K562 (cell line): ENCODE measurements at regions not wholly inside any gene's neighbourhood (a gene's known extent, or its start where the extent isn't known, plus 50 kb on each side); places are given as distances from the start of the nearest gene placed in this dataset.

Source experiments
- ATAC-seq: fragments of 200-7000 bp; cut with Tn5 transposase; 3 replicates; pipeline ENCODE4 v1.9.1; 2020; ENCODE audit warnings: moderate library complexity
- BruUV-seq: library from RNA; stranded (reverse); fragments of 400-500 nt; replicated peaks from 2 replicates; lab custom pipeline; 2021; lab: Mats Ljungman, UMichigan
- CTCF ChIA-PET: fragments of 300-600 bp; formaldehyde crosslinking; extraction: SDS; loops from one replicate; lab custom pipeline; 2021; ENCODE audit warnings: low intra/inter-chr PET ratio; lab: Yijun Ruan, JAX
- POLR2A ChIA-PET: fragments of 300-600, 350-650 bp; sonication (Branson Sonifier 250); formaldehyde crosslinking; extraction: SDS; loops from one replicate; lab custom pipeline; 2021; ENCODE audit warnings: antibody characterized with exemption, inconsistent platforms; lab: Yijun Ruan, JAX
- DNase-seq, 4 experiments: peaks; one replicate each; pipeline versions ENCODE4 v3.0.0 to v3.0.0-alpha.2; 2011 to 2018; ENCODE audit warnings: low spot score in 3 of 4, mixed read lengths in 3 of 4; ENCODE audit errors: extremely low read depth in 1 of 4
- FAIRE-seq: peaks from 2 replicates; lab custom pipeline; 2011; peaks lifted over from hg19 to GRCh38; lab: Jason Lieb, UNC
- H2AFZ ChIP-seq: 2 replicates; pipeline ENCODE4 v1.6.0; 2011; ENCODE audit warnings: low read depth, low read length, control low read depth, inconsistent platforms
- H3K27ac ChIP-seq: fragments of 200-600 bp; 3 replicates; pipeline ENCODE4 v1.8.0; 2011; ENCODE audit warnings: low read depth, mild to moderate bottlenecking, control low read depth, inconsistent platforms, low read length, moderate library complexity, mixed read lengths; ENCODE audit errors: extremely low read depth
- H3K27me3 ChIP-seq, 2 experiments: fragments of 300-600 bp in 1 of 2; 2 replicates in 1 of 2; 3 replicates in 1 of 2; pipeline versions ENCODE4 v1.6.0 to v1.8.0; 2011; ENCODE audit warnings: inconsistent platforms in 2 of 2, low read length in 2 of 2, mild to moderate bottlenecking in 1 of 2, mixed read lengths in 1 of 2, moderate library complexity in 1 of 2; ENCODE audit not compliant: control insufficient read depth in 2 of 2, insufficient read depth in 2 of 2
- H3K36me3 ChIP-seq: fragments of 300-600 bp; 3 replicates; pipeline ENCODE4 v1.8.0; 2011; ENCODE audit warnings: mild to moderate bottlenecking, low read length, inconsistent platforms; ENCODE audit not compliant: control insufficient read depth, insufficient read depth
- H3K4me1 ChIP-seq, 2 experiments: fragments of 200-600 bp in 1 of 2; replicated peaks in 1 of 2; 2 replicates in 1 of 2; 3 replicates in 1 of 2; pipeline versions ENCODE4 v1.5.1 to v1.8.0; 2011; ENCODE audit warnings: inconsistent platforms in 2 of 2, low read length in 2 of 2, mild to moderate bottlenecking in 1 of 2, mixed read lengths in 1 of 2, moderate library complexity in 1 of 2; ENCODE audit not compliant: control insufficient read depth in 2 of 2, insufficient read depth in 2 of 2
- H3K4me2 ChIP-seq: 2 replicates; pipeline ENCODE4 v1.6.1; 2011; ENCODE audit warnings: low read length, control low read depth, inconsistent platforms, mixed read lengths; ENCODE audit not compliant: insufficient read depth
- H3K4me3 ChIP-seq: fragments of 200-600 bp; sonication (generic), shearing (Covaris generic); 2 replicates; pipeline ENCODE4 v1.5.1; 2016; ENCODE audit warnings: control low read depth, inconsistent platforms
- H3K79me2 ChIP-seq: fragments of 200-600 bp; 3 replicates; pipeline ENCODE4 v1.8.0; 2011; ENCODE audit warnings: low read length, inconsistent platforms; ENCODE audit not compliant: control insufficient read depth, insufficient read depth
- H3K9ac ChIP-seq, 2 experiments: 2 replicates each; pipeline versions ENCODE4 v1.6.0 to v1.6.1; 2011; ENCODE audit warnings: low read depth in 2 of 2, low read length in 2 of 2, control low read depth in 1 of 2, inconsistent platforms in 1 of 2, mild to moderate bottlenecking in 1 of 2, mixed read lengths in 1 of 2; ENCODE audit not compliant: insufficient read depth in 1 of 2
- H3K9me1 ChIP-seq: one replicate; pipeline ENCODE4 v1.6.0; 2011; ENCODE audit warnings: inconsistent platforms, mild to moderate bottlenecking, low read length, moderate library complexity; ENCODE audit not compliant: control insufficient read depth, insufficient read depth
- H3K9me3 ChIP-seq: replicated peaks from 2 replicates; pipeline ENCODE4 v1.5.1; 2011; ENCODE audit warnings: low read depth, low read length, inconsistent platforms; ENCODE audit not compliant: control insufficient read depth, insufficient read depth
- H4K20me1 ChIP-seq: replicated peaks from 2 replicates; pipeline ENCODE4 v1.6.1; 2011; ENCODE audit warnings: low read length, inconsistent platforms, mixed read lengths; ENCODE audit not compliant: control insufficient read depth, insufficient read depth
- CREB3L1 ChIP-seq: fragments of 450-650 bp; IDR thresholded peaks from 2 replicates; pipeline ENCODE4 v1.6.1; 2014; ENCODE audit warnings: low read depth, mild to moderate bottlenecking, moderate library complexity, borderline replicate concordance
- FOXJ3 ChIP-seq: sonication (generic); formaldehyde crosslinking; IDR thresholded peaks from 2 replicates; pipeline ENCODE4 v1.4.0; 2020; ENCODE audit warnings: mild to moderate bottlenecking, missing genetic modification reagents
- NELFE ChIP-seq: IDR thresholded peaks from 2 replicates; pipeline ENCODE4 v1.6.1; 2011; ENCODE audit warnings: mild to moderate bottlenecking; ENCODE audit not compliant: insufficient read depth, insufficient read length
- TRIM28 ChIP-seq: fragments of 450-650 bp; IDR thresholded peaks from 2 replicates; pipeline ENCODE4 v1.6.1; 2017
- ZBTB1 ChIP-seq: sonication (generic); formaldehyde crosslinking; IDR thresholded peaks from 2 replicates; pipeline ENCODE4 v1.8.1; 2023; ENCODE audit warnings: missing genetic modification reagents, low read depth, mild to moderate bottlenecking, borderline replicate concordance
- ZNF384 ChIP-seq: IDR thresholded peaks from 2 replicates; pipeline ENCODE4 v1.6.1; 2012; ENCODE audit warnings: low read depth, low read length, improper control_type of control experiment
- WGBS: fragments of 100-300 bp; shearing (Covaris generic); methylation state at CpG from one replicate; pipeline ENCODE4 v1.1.6; 2016; ENCODE audit warnings: low coverage, mixed read lengths; ENCODE audit not compliant: insufficient coverage; ENCODE audit errors: missing lambda C conversion rate; 5-methylcytosine and 5-hydroxymethylcytosine counted together
- in situ Hi-C: fragments of 300-500 bp; cut with MboI; formaldehyde crosslinking; loops from 4 replicates; pipeline ENCODE4 v1.15.0; 2018; ENCODE audit warnings: inconsistent platforms, mixed read lengths
- intact Hi-C: fragments of 100-400 bp; cut with micrococcal nuclease; formaldehyde crosslinking; loops from 2 replicates; pipeline ENCODE4 v1.14.2; 2022

- intact Hi-C loops (no loop called here), in situ Hi-C loops (no loop called here)
- H3K4me2 ChIP-seq = no peak overlapping the region
- no peaks in the 10 kb centered on the region for H3K9me1 ChIP-seq
- no peak for ATAC-seq
- H3K9ac ChIP-seq = no peak overlapping the region
- no peaks in the 10 kb centered on the region for H3K4me1 ChIP-seq
- no peaks in the 10 kb centered on the region for H3K79me2 ChIP-seq
- no peaks in the 10 kb centered on the region for H4K20me1 ChIP-seq
- H3K4me3 ChIP-seq = no peak overlapping the region
- no peaks in the 10 kb centered on the region; a peak in 1 of 5 replicates for H3K27me3 ChIP-seq
- H2AFZ ChIP-seq = no peak overlapping the region
- ChIA-PET CTCF (no interaction called here), POLR2A (no interaction called here)
- no peak overlapping the region for H3K27ac ChIP-seq
- no peak for TF ChIP-seq ZNF384
- no TSS peak for BruUV-seq
- H3K9me3 ChIP-seq = no peaks in the 10 kb centered on the region
- WGBS = 5% methylated on average over 3 of the region's 3 CpGs
- no peak for FAIRE-seq
- no peak for DNase-seq
- H3K36me3 ChIP-seq = no peaks in the 10 kb centered on the region
These were observed 89.3 kb downstream of the RIN2 start for GRCh38 chr20:19847383-19847782.

- H3K27ac ChIP-seq = no peak overlapping the region
- no peak overlapping the region for H2AFZ ChIP-seq
- H3K9ac ChIP-seq = no peak overlapping the region
- TF ChIP-seq FOXJ3 (CRISPR knock-in tag) = no peak
- TF ChIP-seq ZBTB1 (CRISPR knock-in tag) = no peak
- no peak for TF ChIP-seq NELFE
- no peak for TF ChIP-seq TRIM28
- TF ChIP-seq CREB3L1 = no peak
- ATAC-seq (no peak), FAIRE-seq (no peak), DNase-seq (no peak)
- H3K9me3 ChIP-seq = no peaks in the 10 kb centered on the region
- intact Hi-C loops = no loop called here
- CTCF ChIA-PET = no interaction called here
- no peak overlapping the region for H3K4me2 ChIP-seq
- 1% methylated on average over 14 of the region's 14 CpGs for WGBS
- in situ Hi-C loops = no loop called here
- H3K27me3 ChIP-seq = no peaks in the 10 kb centered on the region; a peak in 1 of 5 replicates
- no peaks in the 10 kb centered on the region for H4K20me1 ChIP-seq
- no peaks in the 10 kb centered on the region for H3K79me2 ChIP-seq
- H3K36me3 ChIP-seq = no peaks in the 10 kb centered on the region
- H3K4me1 ChIP-seq = no peaks in the 10 kb centered on the region
- POLR2A ChIA-PET = no interaction called here
- H3K9me1 ChIP-seq = no peaks in the 10 kb centered on the region
- no TSS peak for BruUV-seq
- H3K4me3 ChIP-seq = no peak overlapping the region
These were observed 91.5 kb downstream of the RIN2 start for GRCh38 chr20:19849341-19850197.
